MM.1S (cell line): ENCODE measurements at regions not wholly inside any gene's neighbourhood (a gene's known extent, or its start where the extent isn't known, plus 50 kb on each side); places are given as distances from the start of the nearest gene placed in this dataset.

ENCODE experiments used
- DNase-seq: peaks from one replicate; pipeline ENCODE4 v3.0.0-alpha.2; 2015
- H2AFZ ChIP-seq: fragments of 300-600 bp; sonication (generic); 2 replicates; pipeline ENCODE4 v1.6.0; 2016; ENCODE audit warnings: antibody characterized with exemption, low read length
- H3F3A ChIP-seq: fragments of 300-600 bp; sonication (generic); 2 replicates; pipeline ENCODE4 v1.6.1; 2016; ENCODE audit warnings: mild to moderate bottlenecking, antibody characterized with exemption, low read length, moderate library complexity, mixed read lengths; ENCODE audit not compliant: insufficient read depth
- H3K27ac ChIP-seq: fragments of 300-600 bp; sonication (generic); 2 replicates; pipeline ENCODE4 v1.5.1; 2016; ENCODE audit warnings: mild to moderate bottlenecking, low read length
- H3K27me3 ChIP-seq: fragments of 300-600 bp; sonication (generic); replicated peaks from 2 replicates; pipeline ENCODE4 v1.6.0; 2016; ENCODE audit warnings: low read length; ENCODE audit not compliant: insufficient read depth
- H3K36me3 ChIP-seq: fragments of 300-600 bp; sonication (generic); replicated peaks from 2 replicates; pipeline ENCODE4 v1.6.1; 2016; ENCODE audit warnings: mild to moderate bottlenecking, low read length, mixed read lengths; ENCODE audit not compliant: insufficient read depth
- H3K4me1 ChIP-seq: fragments of 300-600 bp; sonication (generic); 2 replicates; pipeline ENCODE4 v1.6.1; 2016; ENCODE audit warnings: low read length, mixed read lengths
- H3K4me2 ChIP-seq: fragments of 300-600 bp; sonication (generic); 2 replicates; pipeline ENCODE4 v1.6.0; 2016; ENCODE audit warnings: low read depth, low read length
- H3K4me3 ChIP-seq: fragments of 300-600 bp; sonication (generic); 2 replicates; pipeline ENCODE4 v1.5.1; 2016; ENCODE audit warnings: low read length, mixed read lengths
- H3K79me2 ChIP-seq: fragments of 300-600 bp; sonication (generic); 2 replicates; pipeline ENCODE4 v1.6.1; 2016; ENCODE audit warnings: mixed run types, low read length, mixed read lengths
- H3K9ac ChIP-seq: fragments of 300-600 bp; sonication (generic); 2 replicates; pipeline ENCODE4 v1.6.1; 2016; ENCODE audit warnings: low read length, mixed read lengths
- H3K9me2 ChIP-seq: fragments of 300-600 bp; sonication (generic); replicated peaks from 2 replicates; pipeline ENCODE4 v1.6.1; 2016; ENCODE audit warnings: mild to moderate bottlenecking, low read length, mixed read lengths; ENCODE audit not compliant: insufficient read depth
- H3K9me3 ChIP-seq: fragments of 300-600 bp; sonication (generic); replicated peaks from 2 replicates; pipeline ENCODE4 v1.6.1; 2016; ENCODE audit warnings: mild to moderate bottlenecking, low read length, mixed read lengths; ENCODE audit not compliant: insufficient read depth
- H4K20me1 ChIP-seq: fragments of 300-600 bp; sonication (generic); 2 replicates; pipeline ENCODE4 v1.6.1; 2016; ENCODE audit warnings: mild to moderate bottlenecking, low read length, moderate library complexity, mixed read lengths; ENCODE audit not compliant: insufficient read depth
- EZH2 ChIP-seq: fragments of 300-600 bp; sonication (generic); optimal IDR thresholded peaks from 2 replicates; pipeline ENCODE3; 2017; ENCODE audit warnings: low read depth, mild to moderate bottlenecking, antibody characterized with exemption, low read length, mixed read lengths
- EZH2phosphoT487 ChIP-seq: fragments of 300-600 bp; sonication (generic); IDR thresholded peaks from 2 replicates; pipeline ENCODE4 v1.6.1; 2018; ENCODE audit warnings: antibody characterized with exemption, low read length
- TF ChIP-seq, protein P1 (sequence below): fragments of 300-600 bp; sonication (generic); IDR thresholded peaks from 2 replicates; pipeline ENCODE4 v1.5.1; 2016; ENCODE audit warnings: antibody characterized with exemption, low read length, mixed read lengths

DNA sequence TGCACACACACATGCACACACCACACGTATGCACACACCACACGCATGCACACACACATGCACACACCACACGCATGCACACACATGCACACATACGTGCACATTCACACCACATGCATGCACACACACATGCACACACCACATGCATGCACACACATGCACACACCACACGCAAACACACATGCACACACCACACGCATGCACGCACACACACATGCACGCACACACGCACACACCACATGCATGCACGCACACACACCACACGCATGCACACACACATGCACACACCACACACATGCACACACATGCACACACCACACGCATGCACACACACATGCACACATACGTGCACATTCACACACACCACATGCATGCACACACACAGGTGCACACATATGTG, 169.8 kb upstream of the SALL3 start:
- Histone ChIP-seq H3K9me2 (no peaks in the 10 kb centered on the region), H3K9me3 (no peaks in the 10 kb centered on the region), H3F3A (no peaks in the 10 kb centered on the region), H3K36me3 (no peaks in the 10 kb centered on the region), H3K9ac (no peak overlapping the region), H3K79me2 (no peaks in the 10 kb centered on the region), H2AFZ (no peak overlapping the region), H3K4me2 (no peak overlapping the region), H3K27ac (no peak overlapping the region), H3K4me1 (no peaks in the 10 kb centered on the region), H3K4me3 (no peak overlapping the region), H4K20me1 (no peaks in the 10 kb centered on the region), H3K27me3 (no peaks in the 10 kb centered on the region)
- TF ChIP-seq EZH2phosphoT487: no peak
- TF ChIP-seq, protein P1, sequence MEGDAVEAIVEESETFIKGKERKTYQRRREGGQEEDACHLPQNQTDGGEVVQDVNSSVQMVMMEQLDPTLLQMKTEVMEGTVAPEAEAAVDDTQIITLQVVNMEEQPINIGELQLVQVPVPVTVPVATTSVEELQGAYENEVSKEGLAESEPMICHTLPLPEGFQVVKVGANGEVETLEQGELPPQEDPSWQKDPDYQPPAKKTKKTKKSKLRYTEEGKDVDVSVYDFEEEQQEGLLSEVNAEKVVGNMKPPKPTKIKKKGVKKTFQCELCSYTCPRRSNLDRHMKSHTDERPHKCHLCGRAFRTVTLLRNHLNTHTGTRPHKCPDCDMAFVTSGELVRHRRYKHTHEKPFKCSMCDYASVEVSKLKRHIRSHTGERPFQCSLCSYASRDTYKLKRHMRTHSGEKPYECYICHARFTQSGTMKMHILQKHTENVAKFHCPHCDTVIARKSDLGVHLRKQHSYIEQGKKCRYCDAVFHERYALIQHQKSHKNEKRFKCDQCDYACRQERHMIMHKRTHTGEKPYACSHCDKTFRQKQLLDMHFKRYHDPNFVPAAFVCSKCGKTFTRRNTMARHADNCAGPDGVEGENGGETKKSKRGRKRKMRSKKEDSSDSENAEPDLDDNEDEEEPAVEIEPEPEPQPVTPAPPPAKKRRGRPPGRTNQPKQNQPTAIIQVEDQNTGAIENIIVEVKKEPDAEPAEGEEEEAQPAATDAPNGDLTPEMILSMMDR: no peak
- no peak for TF ChIP-seq EZH2
- DNase-seq: no peak

DNA sequence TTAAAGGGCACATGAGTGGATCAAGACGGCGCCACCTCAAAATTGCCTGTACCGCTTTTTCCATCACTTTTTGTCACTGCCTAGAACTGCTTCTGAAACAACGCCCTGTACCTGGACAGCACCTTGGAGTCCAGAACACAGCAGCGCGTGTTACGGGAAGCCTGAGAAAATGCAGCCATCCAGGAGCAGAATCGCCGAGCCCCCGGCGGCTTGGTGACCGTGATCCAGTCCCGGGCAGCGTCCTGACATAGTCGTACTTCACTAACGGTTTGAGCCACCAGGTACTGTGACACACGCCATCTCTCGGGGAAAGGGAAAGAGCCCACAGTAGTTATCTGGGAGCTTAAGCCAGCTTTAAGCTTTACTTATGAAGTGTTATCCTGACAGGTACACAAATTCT, 168.9 kb upstream of the SALL3 start:
- no peaks in the 10 kb centered on the region for H3K36me3 ChIP-seq
- no peaks in the 10 kb centered on the region for H3K4me1 ChIP-seq
- H3F3A ChIP-seq: no peaks in the 10 kb centered on the region
- no peak overlapping the region for H3K4me3 ChIP-seq
- H3K4me2 ChIP-seq: no peak overlapping the region
- no peaks in the 10 kb centered on the region for H3K9me2 ChIP-seq
- H3K27me3 ChIP-seq: no peaks in the 10 kb centered on the region
- H3K9ac ChIP-seq: no peak overlapping the region
- H4K20me1 ChIP-seq: no peaks in the 10 kb centered on the region
- H2AFZ ChIP-seq: no peak overlapping the region
- no peak for DNase-seq
- no peak for TF ChIP-seq EZH2phosphoT487
- TF ChIP-seq, protein P1: no peak
- no peak for TF ChIP-seq EZH2
- H3K9me3 ChIP-seq: no peaks in the 10 kb centered on the region
- H3K79me2 ChIP-seq: no peaks in the 10 kb centered on the region
- H3K27ac ChIP-seq: no peak overlapping the region

DNA sequence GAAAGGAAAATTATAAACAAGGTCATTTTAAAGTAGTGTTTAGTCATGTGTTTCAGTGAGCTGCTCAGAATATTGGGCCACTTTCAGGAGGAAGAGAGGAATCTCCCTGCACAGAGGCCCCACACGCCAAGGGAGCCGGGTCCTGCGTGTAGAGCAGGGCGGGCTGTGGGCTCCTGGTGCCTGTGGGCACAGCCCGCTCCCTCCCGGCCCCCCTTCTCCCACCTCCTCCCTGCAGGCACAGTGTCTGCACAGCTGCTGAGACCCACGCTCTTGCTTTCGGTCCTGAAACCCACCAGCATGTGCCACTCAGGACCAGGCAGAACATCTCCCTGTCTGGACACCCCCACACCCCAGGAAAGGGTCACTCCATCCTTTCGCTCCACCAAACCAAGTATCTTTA, 167.6 kb upstream of the SALL3 start:
- no peak overlapping the region for H3K4me3 ChIP-seq
- no peaks in the 10 kb centered on the region for H3K79me2 ChIP-seq
- H3K27ac ChIP-seq: no peak overlapping the region
- H3K9me3 ChIP-seq: no peaks in the 10 kb centered on the region
- TF ChIP-seq EZH2phosphoT487 (no peak), EZH2 (no peak)
- TF ChIP-seq, protein P1: no peak
- no peak overlapping the region for H3K9ac ChIP-seq
- no peak for DNase-seq
- no peaks in the 10 kb centered on the region for H3F3A ChIP-seq
- no peak overlapping the region for H3K4me2 ChIP-seq
- H4K20me1 ChIP-seq: no peaks in the 10 kb centered on the region
- no peaks in the 10 kb centered on the region for H3K9me2 ChIP-seq
- no peak overlapping the region for H2AFZ ChIP-seq
- H3K27me3 ChIP-seq: no peaks in the 10 kb centered on the region
- no peaks in the 10 kb centered on the region for H3K36me3 ChIP-seq
- no peaks in the 10 kb centered on the region for H3K4me1 ChIP-seq
